ENCODE measurements at regions not wholly inside any gene's neighbourhood (a gene's known extent, or its start where the extent isn't known, plus 50 kb on each side); places are given as distances from the start of the nearest gene placed in this dataset.

DNA sequence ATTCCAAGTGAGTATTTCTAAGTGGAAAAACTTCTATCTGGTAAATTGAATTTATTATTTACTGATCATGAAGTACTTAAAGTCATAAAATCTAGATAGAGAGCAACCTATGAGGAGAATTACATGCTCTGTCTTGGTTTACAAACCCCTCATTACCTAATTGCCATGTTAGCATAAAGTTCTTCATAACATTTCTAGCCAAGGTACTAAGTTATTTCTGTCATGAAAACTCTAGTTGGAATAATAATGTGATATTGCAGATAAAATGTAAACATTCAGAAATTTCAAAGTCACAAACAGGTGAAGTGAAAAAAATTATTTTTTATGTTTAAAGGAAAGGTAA lies 228.6 kb downstream of the TTLL7 start:
- Histone ChIP-seq H3K36me3 (no peaks in the 10 kb centered on the region), H3K9me3 (no peaks in the 10 kb centered on the region), H3K27ac (no peak overlapping the region), H3K4me3 (no peak overlapping the region), H3K4me1 (no peaks in the 10 kb centered on the region), H3K27me3 (no peaks in the 10 kb centered on the region)
- intact Hi-C loops (cut with DNase I) = no loop called here
- TF ChIP-seq POLR2A (IDR thresholded peaks at IDR 0.05) = no peak
- TF ChIP-seq CTCF (IDR thresholded peaks at IDR 0.05) = no peak
- no peak for ATAC-seq
- DNase-seq = no peak

DNA sequence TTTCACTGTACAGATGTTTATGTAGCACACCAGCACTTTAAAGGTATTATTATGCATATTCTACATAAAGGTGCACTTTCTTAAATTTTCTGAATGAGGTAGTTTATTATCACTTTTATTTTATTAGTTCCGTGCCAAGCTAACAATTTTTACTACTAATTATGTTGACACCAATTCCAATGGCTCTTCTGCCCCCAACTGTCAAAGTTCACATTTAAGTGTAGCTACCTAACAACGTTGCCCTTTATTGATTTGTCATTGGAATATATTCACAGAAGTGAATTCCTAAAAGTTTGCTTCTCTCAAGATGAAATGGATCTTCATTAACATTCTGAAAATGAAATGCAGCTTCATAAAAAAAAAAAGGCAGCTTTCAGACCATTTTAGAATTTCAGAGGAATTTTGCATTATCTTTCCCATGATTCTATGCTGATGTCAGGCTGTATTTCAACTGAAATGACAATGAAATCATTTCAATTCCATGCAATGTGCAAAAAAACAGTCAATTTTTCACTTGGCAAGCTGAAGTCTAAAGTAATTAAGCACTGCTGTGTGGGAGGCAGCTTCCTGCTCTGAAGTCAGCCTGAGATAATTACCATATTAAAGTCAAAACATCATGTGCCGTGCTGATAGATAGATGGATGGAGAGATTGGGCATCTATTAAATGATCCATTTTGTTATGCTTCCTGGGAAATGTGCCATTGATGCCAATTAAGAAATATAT lies 229.2 kb downstream of the TTLL7 start:
- ATAC-seq (no peak), DNase-seq (no peak)
- H3K27ac ChIP-seq = no peak overlapping the region
- no peaks in the 10 kb centered on the region for H3K27me3 ChIP-seq
- TF ChIP-seq POLR2A (IDR thresholded peaks at IDR 0.05) = no peak
- TF ChIP-seq CTCF (IDR thresholded peaks at IDR 0.05) = no peak
- H3K36me3 ChIP-seq = no peaks in the 10 kb centered on the region
- no peaks in the 10 kb centered on the region for H3K4me1 ChIP-seq
- no peak overlapping the region for H3K4me3 ChIP-seq
- H3K9me3 ChIP-seq = no peaks in the 10 kb centered on the region
- 50 to 67% (median 59%) methylated on average over 3 of the region's 3 CpGs for WGBS, 4 donors
- intact Hi-C loops (cut with DNase I) = loop anchor here in 1 of 10 donors (10.0 kb wide), 1 partner anchor 65 kb away; no protein-coding TSS in a partner anchor

DNA sequence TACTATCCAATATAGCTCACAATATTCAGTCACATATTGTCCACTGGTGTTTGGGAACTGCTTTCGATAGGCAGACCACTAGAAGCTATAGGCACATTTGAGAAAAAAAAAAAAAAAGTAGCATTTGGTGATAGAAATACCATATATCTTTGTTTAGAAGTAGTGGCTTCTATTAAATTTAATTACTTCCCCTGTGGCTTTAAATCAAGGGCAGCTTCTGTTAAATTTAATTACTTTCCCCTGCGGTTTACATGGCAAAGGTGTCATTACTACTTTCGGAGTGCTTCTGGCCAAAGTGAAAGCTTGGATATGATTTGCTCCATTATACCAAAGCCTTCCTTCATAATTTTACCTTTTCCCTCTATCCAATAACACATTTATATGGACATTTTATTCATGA lies 229.9 kb downstream of the TTLL7 start:
- no peak for TF ChIP-seq POLR2A (IDR thresholded peaks at IDR 0.05)
- TF ChIP-seq CTCF (IDR thresholded peaks at IDR 0.05) = no peak
- Histone ChIP-seq H3K4me1 (no peaks in the 10 kb centered on the region), H3K4me3 (no peak overlapping the region), H3K36me3 (no peaks in the 10 kb centered on the region), H3K27ac (no peak overlapping the region), H3K27me3 (no peaks in the 10 kb centered on the region), H3K9me3 (no peaks in the 10 kb centered on the region)
- 66 to 84% (median 73%) methylated on average over 3 of the region's 3 CpGs for WGBS, 4 donors
- DNase-seq = no peak
- no peak for ATAC-seq
- intact Hi-C loops (cut with DNase I) = loop anchor here in 1 of 10 donors (10.0 kb wide), 1 partner anchor 64 kb away; no protein-coding TSS in a partner anchor

- ATAC-seq = no peak
- H3K9me3 ChIP-seq = no peaks in the 10 kb centered on the region
- H3K27ac ChIP-seq = no peak overlapping the region
- intact Hi-C loops (cut with DNase I) = loop anchor here in 1 of 10 donors (10.0 kb wide), 1 partner anchor 61 kb away; no protein-coding TSS in a partner anchor
- TF ChIP-seq POLR2A (IDR thresholded peaks at IDR 0.05) (no peak), CTCF (IDR thresholded peaks at IDR 0.05) (no peak)
- H3K4me1 ChIP-seq = no peaks in the 10 kb centered on the region
- no peak for DNase-seq
- WGBS, 4 donors = 67 to 87% (median 79%) methylated on average over 1 of the region's 1 CpG
- no peak overlapping the region for H3K4me3 ChIP-seq
- no peaks in the 10 kb centered on the region for H3K27me3 ChIP-seq
- no peaks in the 10 kb centered on the region for H3K36me3 ChIP-seq
These were observed 232.7 kb downstream of the TTLL7 start for GRCh38 chr1:83766241-83766691.
